ENCODE measurements at regions not wholly inside any gene's neighbourhood (a gene's known extent, or its start where the extent isn't known, plus 50 kb on each side); places are given as distances from the start of the nearest gene placed in this dataset.

GRCh38 chr5:124421584-124421983 is 324.9 kb downstream of the ZNF608 start:
- Histone ChIP-seq H3K36me3 (replicated peaks in 1 of 2; ENCODE audit: control extremely low read depth in 1 of 2, control insufficient read depth in 1 of 2, extremely low read depth in 1 of 2, insufficient read depth in 2 of 2, low read length in 1 of 2) (no peaks in the 10 kb centered on the region), H3K4me1 (ENCODE audit: control insufficient read depth in 2 of 2, insufficient read depth in 2 of 2, low read length in 2 of 2) (peaks cover 23 to 25% of the 10 kb centered on the region in 2 donors), H3K27me3 (replicated peaks in 1 of 4; ENCODE audit: control extremely low read depth in 1 of 4, control insufficient read depth in 3 of 4, insufficient read depth in 4 of 4, low read length in 3 of 4) (no peaks in the 10 kb centered on the region), H3K9me3 (ENCODE audit: control extremely low read depth in 1 of 3, control insufficient read depth in 2 of 3, insufficient read depth in 1 of 3, low read length in 2 of 3) (peaks cover 0 to 13% (median 9%) of the 10 kb centered on the region in 3 donors), H3K4me3 (ENCODE audit: control extremely low read depth in 1 of 5, extremely low read depth in 1 of 5, insufficient read depth in 1 of 5, low read depth in 2 of 5, low read length in 4 of 5) (no peak overlapping the region), H3K9ac (ENCODE audit: low read length) (no peak overlapping the region), H3K4me2 (replicated peaks; ENCODE audit: low read depth, low read length, poor library complexity, severe bottlenecking) (peak overlapping the region; percentile 14), H2AFZ (ENCODE audit: insufficient read depth, low read depth, low read length, poor library complexity, severe bottlenecking) (no peak overlapping the region), H3K27ac (ENCODE audit: low read length in 2 of 2) (no peak overlapping the region), H4K20me1 (ENCODE audit: control insufficient read depth, insufficient read depth, low read length, poor library complexity, severe bottlenecking) (no peaks in the 10 kb centered on the region), H3K79me2 (ENCODE audit: control insufficient read depth, insufficient read depth, low read length) (no peaks in the 10 kb centered on the region)
- 43% methylated on average over 1 of the region's 1 CpG for WGBS (ENCODE audit: insufficient coverage)
- ATAC-seq (ENCODE audit: low read depth) (peak; percentile 36), DNase-seq (peak; percentile 28)
- CTCF ChIA-PET: no interaction called here
- POLR2A ChIA-PET: no interaction called here
- H3K4me1 Mint-ChIP-seq: peaks cover 30% of the 10 kb centered on the region
- H3K4me3 Mint-ChIP-seq: peak overlapping the region; percentile 42
- H3K27ac Mint-ChIP-seq: no peak overlapping the region
- no peaks in the 10 kb centered on the region for H3K27me3 Mint-ChIP-seq
- no peak for TF ChIP-seq EZH2 (IDR thresholded peaks at IDR 0.05; ENCODE audit: borderline replicate concordance, insufficient read depth, low read depth, low read length, poor library complexity, severe bottlenecking)
- H3K9me3 Mint-ChIP-seq (ENCODE audit: insufficient read depth): peaks cover 9% of the 10 kb centered on the region
- intact Hi-C loops (cut with micrococcal nuclease): loop anchor here (1.0 kb wide), 1 partner anchor 8 kb away; no protein-coding TSS in a partner anchor

DNA sequence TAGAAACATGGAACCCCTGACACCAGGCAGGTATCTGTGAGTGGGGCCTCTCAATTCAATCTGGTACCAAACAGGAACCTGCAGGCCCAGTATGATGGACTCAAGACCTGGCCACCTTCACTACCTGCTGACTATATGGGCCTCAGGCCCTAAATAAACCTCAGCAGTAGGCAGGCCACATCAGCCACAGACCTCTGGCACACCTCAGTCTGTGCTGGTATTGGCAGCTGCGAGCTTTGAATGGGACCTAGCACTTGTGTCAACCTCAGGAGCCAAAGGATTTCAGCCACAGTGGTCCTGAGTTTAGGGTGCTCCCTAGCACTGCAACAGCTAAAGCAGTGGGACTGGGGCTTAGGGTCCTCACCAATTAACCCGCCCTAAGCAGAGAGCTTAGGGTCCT is 325.5 kb downstream of the ZNF608 start:
- H3K27ac Mint-ChIP-seq: no peak overlapping the region
- H3K4me3 Mint-ChIP-seq: no peak overlapping the region

More for the DNA sequence above, 325.5 kb downstream of the ZNF608 start:
- no peaks in the 10 kb centered on the region for H3K36me3 ChIP-seq (replicated peaks in 1 of 2; ENCODE audit: control extremely low read depth in 1 of 2, control insufficient read depth in 1 of 2, extremely low read depth in 1 of 2, insufficient read depth in 2 of 2, low read length in 1 of 2)
- TF ChIP-seq CTCF (IDR thresholded peaks at IDR 0.05): no peak
- no peak for TF ChIP-seq EZH2 (IDR thresholded peaks at IDR 0.05; ENCODE audit: borderline replicate concordance, insufficient read depth, low read depth, low read length, poor library complexity, severe bottlenecking)
- Mint-ChIP-seq H3K4me1 (peaks cover 30% of the 10 kb centered on the region), H3K9me3 (ENCODE audit: insufficient read depth) (peaks cover 9% of the 10 kb centered on the region), H3K27me3 (no peaks in the 10 kb centered on the region)
- ChIA-PET CTCF (no interaction called here), POLR2A (no interaction called here)
- no peaks in the 10 kb centered on the region for H3K27me3 ChIP-seq (replicated peaks in 1 of 4; ENCODE audit: control extremely low read depth in 1 of 4, control insufficient read depth in 3 of 4, insufficient read depth in 4 of 4, low read length in 3 of 4)
- 50% methylated on average over 2 of the region's 2 CpGs for WGBS (ENCODE audit: insufficient coverage)
- peaks cover 0 to 13% (median 9%) of the 10 kb centered on the region in 3 donors for H3K9me3 ChIP-seq (ENCODE audit: control extremely low read depth in 1 of 3, control insufficient read depth in 2 of 3, insufficient read depth in 1 of 3, low read length in 2 of 3)
- intact Hi-C loops (cut with micrococcal nuclease): loop anchor here (1.0 kb wide), 1 partner anchor 8 kb away; no protein-coding TSS in a partner anchor
- H3K27ac ChIP-seq (ENCODE audit: low read length in 2 of 2): no peak overlapping the region
- peaks cover 23 to 25% of the 10 kb centered on the region in 2 donors for H3K4me1 ChIP-seq (ENCODE audit: control insufficient read depth in 2 of 2, insufficient read depth in 2 of 2, low read length in 2 of 2)
- H4K20me1 ChIP-seq (ENCODE audit: control insufficient read depth, insufficient read depth, low read length, poor library complexity, severe bottlenecking): no peaks in the 10 kb centered on the region
- no peaks in the 10 kb centered on the region for H3K79me2 ChIP-seq (ENCODE audit: control insufficient read depth, insufficient read depth, low read length)
- no peak overlapping the region for H3K4me3 ChIP-seq (ENCODE audit: control extremely low read depth in 1 of 5, extremely low read depth in 1 of 5, insufficient read depth in 1 of 5, low read depth in 2 of 5, low read length in 4 of 5)
- ATAC-seq (ENCODE audit: low read depth) (no peak), DNase-seq (no peak)
- H2AFZ ChIP-seq (ENCODE audit: insufficient read depth, low read depth, low read length, poor library complexity, severe bottlenecking): no peak overlapping the region
- peak overlapping the region; percentile 14 for H3K4me2 ChIP-seq (replicated peaks; ENCODE audit: low read depth, low read length, poor library complexity, severe bottlenecking)
- H3K9ac ChIP-seq (ENCODE audit: low read length): no peak overlapping the region
